ENCODE measurements at regions not wholly inside any gene's neighbourhood (a gene's known extent, or its start where the extent isn't known, plus 50 kb on each side); places are given as distances from the start of the nearest gene placed in this dataset.

DNA sequence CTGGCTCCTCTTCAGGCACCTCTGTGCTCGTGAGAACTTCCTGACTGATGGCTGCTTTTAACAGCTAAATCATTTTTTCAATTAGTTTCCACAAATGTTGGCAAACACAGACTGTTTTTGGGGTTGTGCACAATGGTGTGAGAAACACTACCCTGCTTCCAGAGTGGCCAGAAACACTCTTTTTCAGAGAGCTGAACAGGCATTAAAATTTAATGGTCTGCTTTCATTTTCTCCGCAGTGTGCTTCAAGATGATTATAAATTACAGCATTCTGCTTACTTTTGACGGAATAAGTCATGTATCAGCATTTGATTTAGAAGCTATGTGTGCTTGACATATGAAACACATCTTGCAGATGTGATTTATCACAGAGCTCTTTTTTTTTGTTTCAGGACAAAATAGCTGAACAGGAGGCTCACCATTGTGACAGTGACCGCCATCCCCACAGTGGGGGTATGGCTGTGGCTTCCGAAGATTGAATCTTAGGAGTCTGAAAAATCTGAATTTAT is 454.5 kb upstream of the ZNF608 start:
- no peaks in the 10 kb centered on the region for H3K36me3 ChIP-seq (ENCODE audit: control insufficient read depth in 1 of 2, insufficient read depth in 2 of 2, low read length in 2 of 2)
- DNase-seq = no peak
- H3K4me3 ChIP-seq (ENCODE audit: low read depth, low read length) = no peak overlapping the region
- H3K79me1 ChIP-seq (ENCODE audit: low read length) = no peaks in the 10 kb centered on the region
- H2BK12ac ChIP-seq (ENCODE audit: low read length) = no peak overlapping the region
- H3K4me1 ChIP-seq (ENCODE audit: control insufficient read depth in 1 of 2, insufficient read depth in 2 of 2, low read length in 2 of 2) = peaks cover 0 to 6% of the 10 kb centered on the region in 2 experiments
- H3K18ac ChIP-seq (ENCODE audit: low read length) = no peak overlapping the region
- H3K79me2 ChIP-seq (ENCODE audit: control insufficient read depth, insufficient read depth, low read length, poor library complexity) = no peaks in the 10 kb centered on the region
- H4K8ac ChIP-seq (ENCODE audit: low read depth, low read length) = no peak overlapping the region
- H4K91ac ChIP-seq (ENCODE audit: low read depth, low read length) = no peak overlapping the region
- H2BK120ac ChIP-seq (ENCODE audit: insufficient read depth, low read length, poor library complexity) = no peak overlapping the region
- no CpG with 5 or more reads among the region's 5 CpGs for WGBS (ENCODE audit: extremely low coverage, insufficient coverage, insufficient read length)
- H3K27ac ChIP-seq (ENCODE audit: low read depth, low read length) = no peak overlapping the region
- H2AK5ac ChIP-seq (ENCODE audit: low read length) = no peak overlapping the region
- peak overlapping the region; percentile 55 for H3K4me2 ChIP-seq (ENCODE audit: low read length)
- no peak overlapping the region for H3K14ac ChIP-seq (ENCODE audit: low read length)
- H3K27me3 ChIP-seq (ENCODE audit: insufficient read depth, low read length) = no peaks in the 10 kb centered on the region
- no peak overlapping the region for H3K9ac ChIP-seq (ENCODE audit: low read length)
- H2AFZ ChIP-seq (ENCODE audit: insufficient read depth, low read length, poor library complexity) = no peak overlapping the region
- no peaks in the 10 kb centered on the region for H3K9me3 ChIP-seq (ENCODE audit: insufficient read depth, low read depth, low read length)
- H2BK5ac ChIP-seq (ENCODE audit: low read depth, low read length, poor library complexity) = no peak overlapping the region
- H4K12ac ChIP-seq (ENCODE audit: low read depth, low read length) = no peak overlapping the region
- no peak overlapping the region for H3K4ac ChIP-seq (ENCODE audit: low read depth, low read length)
- no peak overlapping the region for H3K23ac ChIP-seq (ENCODE audit: low read length)

DNA sequence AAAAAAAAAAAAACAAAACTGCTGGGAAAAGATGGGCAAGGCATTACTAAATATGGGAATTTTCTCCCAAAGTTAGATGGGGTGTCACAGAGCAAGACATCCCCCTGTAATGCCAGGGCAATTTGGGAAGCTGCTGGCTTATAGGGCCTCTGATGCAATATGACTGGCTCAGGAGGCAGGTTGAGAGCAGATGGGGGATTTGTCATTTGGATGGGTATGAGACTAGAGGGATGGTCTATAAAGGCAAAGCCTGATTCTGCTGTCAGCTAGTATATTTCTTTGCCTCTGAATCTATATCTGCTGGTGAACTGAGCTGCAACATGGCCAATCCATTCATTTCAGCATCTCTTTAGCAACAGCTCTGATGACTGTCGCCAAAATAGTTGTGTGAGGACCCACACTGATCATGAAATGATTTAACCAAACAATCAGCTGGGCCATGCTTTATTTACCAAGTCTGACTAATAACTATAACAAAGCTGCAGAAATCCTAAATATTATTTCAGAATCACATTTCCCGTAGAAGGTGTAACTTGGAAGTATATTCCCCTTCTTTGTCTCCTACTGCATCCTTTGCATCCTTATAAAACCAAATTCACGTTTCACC is 455.1 kb upstream of the ZNF608 start:
- Histone ChIP-seq H4K8ac (ENCODE audit: low read depth, low read length) (no peak overlapping the region), H3K4me1 (ENCODE audit: control insufficient read depth in 1 of 2, insufficient read depth in 2 of 2, low read length in 2 of 2) (peaks cover 0 to 9% of the 10 kb centered on the region in 2 experiments), H4K12ac (ENCODE audit: low read depth, low read length) (no peak overlapping the region), H3K9me3 (ENCODE audit: insufficient read depth, low read depth, low read length) (no peaks in the 10 kb centered on the region), H3K18ac (ENCODE audit: low read length) (no peak overlapping the region), H2BK12ac (ENCODE audit: low read length) (no peak overlapping the region), H3K4me3 (ENCODE audit: low read depth, low read length) (no peak overlapping the region), H3K27ac (ENCODE audit: low read depth, low read length) (no peak overlapping the region), H3K79me1 (ENCODE audit: low read length) (no peaks in the 10 kb centered on the region), H3K4ac (ENCODE audit: low read depth, low read length) (no peak overlapping the region), H3K23ac (ENCODE audit: low read length) (no peak overlapping the region), H3K36me3 (ENCODE audit: control insufficient read depth in 1 of 2, insufficient read depth in 2 of 2, low read length in 2 of 2) (no peaks in the 10 kb centered on the region), H2AK5ac (ENCODE audit: low read length) (no peak overlapping the region), H3K79me2 (ENCODE audit: control insufficient read depth, insufficient read depth, low read length, poor library complexity) (no peaks in the 10 kb centered on the region), H2BK120ac (ENCODE audit: insufficient read depth, low read length, poor library complexity) (no peak overlapping the region), H4K91ac (ENCODE audit: low read depth, low read length) (no peak overlapping the region), H2AFZ (ENCODE audit: insufficient read depth, low read length, poor library complexity) (no peak overlapping the region), H3K14ac (ENCODE audit: low read length) (no peak overlapping the region), H2BK5ac (ENCODE audit: low read depth, low read length, poor library complexity) (no peak overlapping the region), H3K9ac (ENCODE audit: low read length) (no peak overlapping the region), H3K27me3 (ENCODE audit: insufficient read depth, low read length) (no peaks in the 10 kb centered on the region), H3K4me2 (ENCODE audit: low read length) (no peak overlapping the region)
- no CpG with 5 or more reads among the region's 3 CpGs for WGBS (ENCODE audit: extremely low coverage, insufficient coverage, insufficient read length)
- DNase-seq = no peak

DNA sequence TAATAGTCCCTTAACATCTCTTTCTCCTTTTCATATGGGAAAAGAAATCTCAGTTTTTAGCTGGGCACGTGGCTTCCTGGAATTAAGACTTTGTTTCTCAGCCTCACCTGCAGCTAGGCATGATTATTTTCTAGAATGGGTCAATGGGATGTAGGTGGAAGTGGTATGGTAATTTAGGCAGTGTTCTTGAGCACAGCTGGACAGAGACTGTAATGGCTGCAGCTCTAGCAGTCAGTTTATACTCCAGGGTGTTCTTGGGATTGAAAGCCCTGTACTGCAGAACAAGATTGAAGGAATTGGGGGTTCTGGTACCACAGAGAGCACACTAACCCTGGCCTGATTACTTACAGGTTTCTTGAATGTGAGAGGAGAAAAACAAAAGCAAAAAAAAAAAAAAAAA is 455.9 kb upstream of the ZNF608 start:
- Histone ChIP-seq H3K9me3 (ENCODE audit: insufficient read depth, low read depth, low read length) (no peaks in the 10 kb centered on the region), H3K9ac (ENCODE audit: low read length) (no peak overlapping the region)

DNA sequence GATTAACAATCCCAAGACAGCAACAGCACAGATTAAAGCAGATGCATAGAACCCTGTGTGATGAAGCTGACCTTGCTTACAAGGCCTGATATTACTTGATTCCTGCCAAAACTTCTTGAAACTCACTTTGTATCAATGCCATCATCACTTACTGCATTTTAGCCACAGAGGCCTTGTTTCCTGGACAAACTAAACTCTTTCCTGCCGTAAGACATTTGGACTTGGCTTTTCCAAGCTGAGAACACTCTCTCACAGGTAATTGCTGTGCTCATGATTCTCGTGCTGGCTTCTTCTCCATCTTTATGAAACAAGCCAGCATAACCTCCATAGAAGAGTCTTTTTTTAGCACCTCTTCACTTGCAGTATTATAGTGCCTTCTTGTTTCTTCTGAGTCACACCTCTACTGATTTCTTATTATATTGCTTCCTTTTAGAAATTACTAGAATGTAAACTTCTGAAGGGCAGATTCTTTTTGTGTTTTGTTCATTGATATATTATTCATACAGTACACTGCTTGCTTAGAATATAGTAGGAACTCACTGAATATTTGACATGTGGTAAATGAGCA is 456.5 kb upstream of the ZNF608 start:
- no peak overlapping the region for H2BK120ac ChIP-seq (ENCODE audit: insufficient read depth, low read length, poor library complexity)
- no peak overlapping the region for H2AK5ac ChIP-seq (ENCODE audit: low read length)
- H3K9me3 ChIP-seq (ENCODE audit: insufficient read depth, low read depth, low read length) = no peaks in the 10 kb centered on the region
- no peak overlapping the region for H3K14ac ChIP-seq (ENCODE audit: low read length)
- H3K4me2 ChIP-seq (ENCODE audit: low read length) = no peak overlapping the region
- H4K91ac ChIP-seq (ENCODE audit: low read depth, low read length) = no peak overlapping the region
- H2AFZ ChIP-seq (ENCODE audit: insufficient read depth, low read length, poor library complexity) = no peak overlapping the region
- no peak overlapping the region for H3K4ac ChIP-seq (ENCODE audit: low read depth, low read length)
- H3K18ac ChIP-seq (ENCODE audit: low read length) = no peak overlapping the region
- H3K27ac ChIP-seq (ENCODE audit: low read depth, low read length) = no peak overlapping the region
- H3K4me1 ChIP-seq (ENCODE audit: control insufficient read depth in 1 of 2, insufficient read depth in 2 of 2, low read length in 2 of 2) = peaks cover 0 to 9% of the 10 kb centered on the region in 2 experiments
- H3K23ac ChIP-seq (ENCODE audit: low read length) = no peak overlapping the region
- H4K8ac ChIP-seq (ENCODE audit: low read depth, low read length) = no peak overlapping the region
- no peak overlapping the region for H2BK5ac ChIP-seq (ENCODE audit: low read depth, low read length, poor library complexity)
- no peak overlapping the region for H2BK12ac ChIP-seq (ENCODE audit: low read length)
- no peaks in the 10 kb centered on the region for H3K36me3 ChIP-seq (ENCODE audit: control insufficient read depth in 1 of 2, insufficient read depth in 2 of 2, low read length in 2 of 2)
- WGBS (ENCODE audit: extremely low coverage, insufficient coverage, insufficient read length) = no CpG with 5 or more reads among the region's 2 CpGs
- H4K12ac ChIP-seq (ENCODE audit: low read depth, low read length) = no peak overlapping the region
- H3K27me3 ChIP-seq (ENCODE audit: insufficient read depth, low read length) = no peaks in the 10 kb centered on the region
- no peak for DNase-seq
- H3K4me3 ChIP-seq (ENCODE audit: low read depth, low read length) = no peak overlapping the region
- no peaks in the 10 kb centered on the region for H3K79me2 ChIP-seq (ENCODE audit: control insufficient read depth, insufficient read depth, low read length, poor library complexity)
- no peaks in the 10 kb centered on the region for H3K79me1 ChIP-seq (ENCODE audit: low read length)
- no peak overlapping the region for H3K9ac ChIP-seq (ENCODE audit: low read length)

More for the DNA sequence above, 455.9 kb upstream of the ZNF608 start:
- Histone ChIP-seq H3K18ac (ENCODE audit: low read length) (no peak overlapping the region), H3K4ac (ENCODE audit: low read depth, low read length) (no peak overlapping the region), H3K4me3 (ENCODE audit: low read depth, low read length) (no peak overlapping the region), H2AFZ (ENCODE audit: insufficient read depth, low read length, poor library complexity) (no peak overlapping the region), H4K12ac (ENCODE audit: low read depth, low read length) (no peak overlapping the region), H3K79me1 (ENCODE audit: low read length) (no peaks in the 10 kb centered on the region), H3K4me2 (ENCODE audit: low read length) (no peak overlapping the region), H4K8ac (ENCODE audit: low read depth, low read length) (no peak overlapping the region), H3K27ac (ENCODE audit: low read depth, low read length) (no peak overlapping the region), H3K27me3 (ENCODE audit: insufficient read depth, low read length) (no peaks in the 10 kb centered on the region), H3K14ac (ENCODE audit: low read length) (no peak overlapping the region), H2BK5ac (ENCODE audit: low read depth, low read length, poor library complexity) (no peak overlapping the region), H3K23ac (ENCODE audit: low read length) (no peak overlapping the region), H2AK5ac (ENCODE audit: low read length) (no peak overlapping the region), H3K79me2 (ENCODE audit: control insufficient read depth, insufficient read depth, low read length, poor library complexity) (no peaks in the 10 kb centered on the region), H2BK12ac (ENCODE audit: low read length) (no peak overlapping the region), H3K4me1 (ENCODE audit: control insufficient read depth in 1 of 2, insufficient read depth in 2 of 2, low read length in 2 of 2) (peaks cover 0 to 9% of the 10 kb centered on the region in 2 experiments), H4K91ac (ENCODE audit: low read depth, low read length) (no peak overlapping the region), H2BK120ac (ENCODE audit: insufficient read depth, low read length, poor library complexity) (no peak overlapping the region), H3K36me3 (ENCODE audit: control insufficient read depth in 1 of 2, insufficient read depth in 2 of 2, low read length in 2 of 2) (no peaks in the 10 kb centered on the region)
- no CpG with 5 or more reads among the region's 1 CpG for WGBS (ENCODE audit: extremely low coverage, insufficient coverage, insufficient read length)
- DNase-seq = no peak
